ENCODE measurements at regions not wholly inside any gene's neighbourhood (a gene's known extent, or its start where the extent isn't known, plus 50 kb on each side); places are given as distances from the start of the nearest gene placed in this dataset.
A peak's percentile ranks its signal among the peaks of the same experiment; 100 is the strongest.
"Not testable (repeated sequence)": the region's sequence is repeated elsewhere in the genome, so short reads cannot be mapped to it uniquely, and the experiment has no call there.

GRCh38 chr11:71638801-71639519, 56.3 kb upstream of the KRTAP5-11 start:
- DNase-seq (ENCODE audit: low read depth in 3 of 3) = peak; percentile 28 to 57 (median 37)

GRCh38 chr11:71639520-71639849, 56.8 kb upstream of the KRTAP5-11 start:
- not testable (repeated sequence) for DNase-seq (ENCODE audit: low read depth in 3 of 3)

DNA sequence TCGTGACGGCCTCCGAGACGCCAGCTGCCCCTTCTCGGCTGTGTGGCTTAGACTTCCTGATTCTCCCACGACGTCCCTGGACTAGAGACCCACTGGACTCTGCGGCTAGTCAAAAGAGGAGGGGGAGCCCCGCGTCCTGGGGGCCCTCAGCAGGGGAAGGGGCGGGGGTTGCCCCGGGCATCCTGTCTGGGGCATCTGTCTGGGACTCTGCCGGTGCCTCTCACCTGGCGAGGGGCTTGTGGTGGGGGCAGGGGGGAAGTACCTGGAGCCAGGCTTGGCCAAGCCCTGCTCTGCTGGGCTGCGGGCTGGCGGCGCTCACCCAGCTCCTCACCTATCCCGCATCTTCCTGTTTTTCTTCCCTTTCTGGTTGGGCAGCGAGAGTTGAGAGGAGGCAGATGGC, 57.2 kb upstream of the KRTAP5-11 start:
- not testable (repeated sequence) for DNase-seq (ENCODE audit: low read depth in 3 of 3)

- DNase-seq (ENCODE audit: low read depth in 3 of 3) = not testable (repeated sequence)
Observed at GRCh38 chr11:71647078-71647477, 64.4 kb upstream of the KRTAP5-11 start.

DNA sequence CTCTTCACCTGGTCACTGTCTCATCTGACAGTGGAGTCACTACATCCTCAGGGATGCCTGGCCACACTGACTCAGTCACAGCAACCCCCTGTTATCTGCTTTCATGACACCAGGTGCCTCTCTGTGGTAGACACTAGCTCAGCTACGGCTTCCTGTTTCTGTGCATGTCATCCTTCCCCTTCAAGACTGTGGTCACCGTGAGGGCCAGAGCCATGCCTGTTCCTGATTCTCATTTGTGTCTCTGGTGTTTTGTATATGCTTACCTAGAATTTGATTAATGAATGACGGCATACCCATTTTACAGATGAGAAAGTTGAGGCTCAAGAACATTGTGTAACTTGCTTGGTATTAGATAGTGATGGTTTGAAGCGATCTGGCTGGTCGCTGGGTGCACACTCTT, 70.3 kb upstream of the KRTAP5-11 start:
- DNase-seq (ENCODE audit: low read depth in 3 of 3) = not testable (repeated sequence)

DNA sequence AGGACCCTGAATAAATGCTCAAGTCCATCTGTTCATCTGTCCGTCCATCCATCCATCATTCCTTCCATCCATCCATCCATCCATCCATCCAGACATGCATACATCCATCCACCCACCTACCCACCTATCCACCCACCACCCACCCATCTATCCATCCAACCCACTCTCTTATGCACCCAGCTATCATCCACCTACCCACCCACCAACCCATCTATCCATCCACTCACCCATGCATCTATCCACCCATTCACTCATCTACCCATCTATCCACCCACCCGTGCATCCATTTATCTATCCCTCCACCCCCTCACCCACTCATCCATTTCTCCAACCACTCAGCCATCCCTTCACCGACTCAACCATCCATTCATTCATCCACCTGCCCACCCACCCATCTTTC, 71.7 kb upstream of the KRTAP5-11 start:
- DNase-seq (ENCODE audit: low read depth in 3 of 3) = not testable (repeated sequence)

DNA sequence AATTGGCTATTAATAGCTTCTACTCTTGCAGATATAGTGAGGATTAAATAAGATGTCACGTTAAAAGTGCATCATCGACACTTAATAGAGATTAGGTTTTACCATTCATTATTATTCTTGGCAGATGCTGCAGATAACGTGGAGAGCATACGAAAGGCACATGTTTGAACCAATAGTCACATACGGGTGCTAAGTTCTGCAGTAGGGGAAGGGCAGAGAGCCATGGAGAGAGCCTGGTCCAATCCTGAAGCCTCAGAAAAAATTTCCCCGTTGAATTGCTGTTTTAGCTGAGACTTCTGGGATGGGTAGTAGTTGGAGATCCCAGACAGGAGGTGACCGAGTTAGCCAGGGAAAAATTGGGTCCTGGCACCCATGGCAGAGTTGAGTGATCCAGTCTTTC, 72.4 kb upstream of the KRTAP5-11 start:
- not testable (repeated sequence) for DNase-seq (ENCODE audit: low read depth in 3 of 3)

GRCh38 chr11:71656513-71656912, 73.8 kb upstream of the KRTAP5-11 start:
- DNase-seq (ENCODE audit: low read depth in 3 of 3) = not testable (repeated sequence)

GRCh38 chr11:71664941-71665340, 82.3 kb upstream of the KRTAP5-11 start:
- DNase-seq (ENCODE audit: low read depth in 3 of 3) = not testable (repeated sequence)

DNA sequence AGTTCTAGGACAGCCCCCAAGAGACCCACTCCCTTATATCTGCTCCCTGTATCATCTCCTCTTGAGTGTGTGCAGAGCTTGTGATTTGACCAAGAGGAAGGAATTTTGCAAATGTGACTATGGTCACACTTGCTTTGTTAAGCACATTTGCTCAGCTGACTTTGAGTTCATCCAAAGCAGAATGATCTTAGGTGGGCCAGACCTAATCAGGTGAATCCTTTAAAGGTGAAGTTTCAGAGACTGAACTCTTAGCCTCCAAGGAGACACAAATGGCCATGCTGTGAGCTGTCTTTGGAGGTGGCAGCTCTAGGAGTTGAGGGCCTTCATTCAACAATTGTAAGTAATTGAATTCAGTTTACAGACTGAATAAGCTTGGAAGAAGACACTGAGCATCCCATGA, 115.4 kb upstream of the KRTAP5-11 start:
- DNase-seq (ENCODE audit: low read depth in 3 of 3) = not testable (repeated sequence)

DNA sequence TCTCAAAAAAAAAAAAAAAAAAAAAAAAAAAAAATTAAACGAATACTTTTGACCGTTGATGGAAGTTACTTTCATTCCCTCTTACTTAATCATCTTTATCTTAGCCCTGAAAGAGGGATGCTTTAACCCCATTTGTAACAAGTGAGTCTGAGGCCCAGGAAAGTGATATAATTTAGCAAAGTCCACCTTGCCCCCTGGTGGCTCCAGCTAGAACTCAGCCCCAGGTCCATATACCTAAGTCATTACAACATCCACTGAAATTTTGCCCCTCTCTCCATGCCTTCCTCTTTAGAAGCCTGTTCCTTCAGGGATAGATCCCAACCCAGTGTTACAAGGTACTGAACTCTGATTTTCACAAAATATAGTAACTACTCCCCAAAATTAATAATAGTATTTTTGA, 116.3 kb upstream of the KRTAP5-11 start:
- not testable (repeated sequence) for DNase-seq (ENCODE audit: low read depth in 3 of 3)

DNA sequence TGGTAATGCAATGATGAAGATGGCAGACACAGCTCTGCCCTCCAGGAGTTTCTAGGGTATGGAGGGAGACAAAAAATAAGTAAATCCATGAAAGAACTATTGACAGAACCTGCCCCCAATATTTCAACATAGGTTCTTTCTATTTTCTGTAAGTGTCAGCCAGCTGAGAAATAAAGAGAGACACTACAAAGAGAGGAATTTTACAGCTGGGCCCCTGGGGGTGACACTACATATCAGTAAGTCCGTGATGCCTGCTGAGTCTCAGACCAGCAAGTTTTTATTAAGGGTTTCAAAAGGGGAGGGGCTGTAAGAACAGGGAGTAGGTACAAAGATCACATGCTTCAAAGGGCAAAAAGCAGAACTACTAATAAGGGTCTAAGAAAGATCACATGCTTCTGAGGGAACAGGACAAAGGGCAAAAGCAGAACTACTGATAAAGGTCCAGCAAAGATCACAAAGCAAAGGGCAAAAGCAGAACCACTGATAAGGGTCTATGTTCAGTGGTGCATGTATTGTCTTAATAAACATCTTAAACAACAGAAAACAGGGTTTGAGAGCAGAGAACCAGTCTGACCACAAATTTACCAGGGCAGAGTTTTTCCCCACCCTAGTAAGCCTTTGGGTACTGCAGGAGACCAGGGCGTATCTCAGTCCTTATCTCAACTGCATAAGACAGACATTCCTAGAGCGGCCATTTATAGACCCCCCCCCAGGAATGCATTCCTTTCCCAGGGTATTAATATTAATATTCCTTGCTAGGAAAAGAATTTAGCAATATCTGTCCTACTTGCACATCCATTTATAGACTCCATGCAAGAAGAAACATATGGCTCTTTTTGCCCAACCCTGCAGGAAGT, 119.0 kb upstream of the KRTAP5-11 start:
- DNase-seq (ENCODE audit: low read depth in 3 of 3) = not testable (repeated sequence)

GRCh38 chr11:71705086-71705737, 122.5 kb upstream of the KRTAP5-11 start:
- not testable (repeated sequence) for DNase-seq (ENCODE audit: low read depth in 3 of 3)

- DNase-seq (ENCODE audit: low read depth in 3 of 3) = not testable (repeated sequence)
Observed at GRCh38 chr11:71705738-71706432, 123.2 kb upstream of the KRTAP5-11 start.

GRCh38 chr11:71707083-71707482, 124.4 kb upstream of the KRTAP5-11 start:
- DNase-seq (ENCODE audit: low read depth in 3 of 3) = not testable (repeated sequence)

- not testable (repeated sequence) for DNase-seq (ENCODE audit: low read depth in 3 of 3)
Observed at GRCh38 chr11:71709541-71709940, 123.5 kb upstream of the DEFB108B start.

GRCh38 chr11:71710171-71710671, 122.8 kb upstream of the DEFB108B start:
- peak in 1 of 3 experiments; percentile 1 for DNase-seq (ENCODE audit: low read depth in 3 of 3)

DNA sequence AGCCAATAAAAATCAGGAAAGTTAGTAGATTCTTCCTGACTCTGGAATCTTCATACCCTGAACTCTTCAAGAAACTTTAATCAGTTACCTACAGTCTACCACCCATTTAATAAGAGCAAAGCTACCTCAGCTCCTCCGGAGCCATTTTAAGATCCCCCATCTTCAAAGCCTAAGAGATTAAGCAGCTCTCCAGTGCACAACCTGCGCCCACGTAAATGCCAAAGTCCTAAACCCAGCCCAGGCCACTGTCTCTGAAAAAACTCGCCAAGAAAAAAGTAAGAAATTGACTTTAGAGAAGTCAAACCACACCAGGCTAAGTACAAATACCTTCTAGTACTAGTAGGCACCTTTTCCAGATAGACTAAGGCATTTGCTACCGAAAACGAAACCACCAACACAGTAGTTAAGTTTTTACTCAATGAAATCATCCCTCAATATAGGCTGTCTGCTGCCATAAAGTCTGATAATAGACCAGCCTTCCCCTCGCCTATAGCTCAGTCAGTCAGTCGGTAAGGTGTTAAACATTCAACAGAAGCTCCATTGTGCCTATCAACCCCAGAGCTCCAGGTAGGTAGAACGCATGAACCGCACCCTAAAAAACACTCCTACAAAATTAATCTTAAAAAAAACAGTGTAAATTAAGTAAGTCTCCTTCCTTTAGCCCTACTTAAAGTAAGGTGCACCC, 122.2 kb upstream of the DEFB108B start:
- DNase-seq (ENCODE audit: low read depth in 3 of 3) = not testable (repeated sequence)

DNA sequence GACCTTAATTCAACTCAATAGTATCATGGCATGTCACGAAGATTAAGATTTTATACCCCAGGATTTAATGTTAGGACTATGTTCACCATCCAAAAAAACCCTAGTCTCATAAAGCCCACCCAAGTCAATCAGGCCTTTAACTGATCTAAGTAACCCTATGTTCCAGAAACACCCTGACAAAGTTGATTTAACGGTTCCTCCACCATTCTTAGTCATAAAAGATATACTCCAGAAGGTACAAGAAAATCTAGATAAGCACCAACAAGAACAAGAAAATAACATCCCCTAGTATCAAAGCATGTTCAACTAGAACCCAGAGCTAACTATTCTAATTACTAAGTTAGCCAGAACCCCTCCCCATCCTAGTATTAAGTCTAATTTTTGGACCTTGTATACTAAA, 120.7 kb upstream of the DEFB108B start:
- DNase-seq (ENCODE audit: low read depth in 3 of 3) = not testable (repeated sequence)

- not testable (repeated sequence) for DNase-seq (ENCODE audit: low read depth in 3 of 3)
Observed at GRCh38 chr11:71712846-71713245, 120.2 kb upstream of the DEFB108B start.

DNA sequence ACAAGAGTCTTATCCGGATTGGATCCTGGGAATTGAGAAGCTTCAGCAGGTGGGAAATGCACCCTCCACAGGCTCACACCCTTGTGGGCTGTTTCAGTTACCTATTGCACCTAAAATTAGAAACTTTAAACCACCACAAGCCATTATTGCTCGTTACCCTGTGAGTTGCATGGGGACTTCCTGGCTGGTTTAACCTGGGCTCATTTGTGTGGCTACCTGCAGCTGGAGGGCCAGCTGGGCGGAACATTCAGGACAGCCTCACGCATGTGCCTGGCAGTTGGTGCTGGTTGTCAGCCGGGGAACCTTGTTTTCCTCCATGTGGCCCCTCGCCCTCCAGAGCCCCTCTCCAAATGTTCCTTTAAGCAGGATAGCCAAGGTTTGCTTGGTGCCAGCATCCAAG, 118.5 kb upstream of the DEFB108B start:
- not testable (repeated sequence) for DNase-seq (ENCODE audit: low read depth in 3 of 3)
